OCI-LY1 (cell line): ENCODE measurements at regions not wholly inside any gene's neighbourhood (a gene's known extent, or its start where the extent isn't known, plus 50 kb on each side); places are given as distances from the start of the nearest gene placed in this dataset.

Experiments used
- CTCF ChIP-seq: fragments of 200-600 bp; sonication (generic), shearing (Covaris generic); IDR thresholded peaks from 2 replicates; pipeline ENCODE4 v1.5.1; 2017; ENCODE audit warnings: mild to moderate bottlenecking, antibody characterized with exemption, low read length, moderate library complexity, mixed read lengths
- EZH2 ChIP-seq: fragments of 200-600 bp; sonication (generic), shearing (Covaris generic); IDR thresholded peaks from 2 replicates; pipeline ENCODE4 v1.8.0; 2017; ENCODE audit warnings: borderline replicate concordance, mixed run types, mild to moderate bottlenecking, antibody characterized with exemption, low read length, moderate library complexity, mixed read lengths

- no peak for TF ChIP-seq EZH2
- TF ChIP-seq CTCF, result no peak
Observed at GRCh38 chr12:123056053-123056452, 75.6 kb downstream of the ARL6IP4 start.
